NB4 (cell line): ENCODE measurements at regions not wholly inside any gene's neighbourhood (a gene's known extent, or its start where the extent isn't known, plus 50 kb on each side); places are given as distances from the start of the nearest gene placed in this dataset.

Experiments used
- DNase-seq: peaks from one replicate; pipeline ENCODE4 v3.0.0; 2010; ENCODE audit warnings: low read depth
- H3K4me3 ChIP-seq: one replicate; pipeline ENCODE4 v1.5.1; 2011; ENCODE audit warnings: mild to moderate bottlenecking, low read depth, low read length, moderate library complexity
- CTCF ChIP-seq: IDR thresholded peaks from one replicate; pipeline ENCODE4 v1.5.1; 2012; ENCODE audit warnings: low read depth, low read length
- MYC ChIP-seq: IDR thresholded peaks from 2 replicates; pipeline ENCODE4 v1.6.1; 2011; ENCODE audit warnings: low read depth, low read length
- POLR2A ChIP-seq: IDR thresholded peaks from 2 replicates; pipeline ENCODE4 v1.6.1; 2011; ENCODE audit warnings: mild to moderate bottlenecking; ENCODE audit not compliant: insufficient read length; ENCODE audit errors: extremely low read depth
- TF ChIP-seq, protein P1 (sequence below): IDR thresholded peaks from 2 replicates; pipeline ENCODE4 v1.6.1; 2011; ENCODE audit warnings: low read depth, low read length

- no peak overlapping the region for H3K4me3 ChIP-seq
- TF ChIP-seq, protein P1, sequence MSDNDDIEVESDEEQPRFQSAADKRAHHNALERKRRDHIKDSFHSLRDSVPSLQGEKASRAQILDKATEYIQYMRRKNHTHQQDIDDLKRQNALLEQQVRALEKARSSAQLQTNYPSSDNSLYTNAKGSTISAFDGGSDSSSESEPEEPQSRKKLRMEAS: no peak
- TF ChIP-seq CTCF: no peak
- no peak for TF ChIP-seq POLR2A
- DNase-seq: no peak
Measured at GRCh38 chr4:32243926-32244325, 1523.8 kb downstream of the PCDH7 start.

- DNase-seq: no peak
- H3K4me3 ChIP-seq: no peak overlapping the region
- TF ChIP-seq CTCF: no peak
- TF ChIP-seq, protein P1: no peak
- TF ChIP-seq POLR2A: no peak
- no peak for TF ChIP-seq MYC
Measured at GRCh38 chr4:32249040-32249439, 1528.9 kb downstream of the PCDH7 start.

- no peak overlapping the region for H3K4me3 ChIP-seq
- TF ChIP-seq POLR2A: no peak
- TF ChIP-seq MYC: no peak
- TF ChIP-seq, protein P1: no peak
- TF ChIP-seq CTCF: no peak
Measured at GRCh38 chr4:32251126-32251525, 1531.0 kb downstream of the PCDH7 start.

DNA sequence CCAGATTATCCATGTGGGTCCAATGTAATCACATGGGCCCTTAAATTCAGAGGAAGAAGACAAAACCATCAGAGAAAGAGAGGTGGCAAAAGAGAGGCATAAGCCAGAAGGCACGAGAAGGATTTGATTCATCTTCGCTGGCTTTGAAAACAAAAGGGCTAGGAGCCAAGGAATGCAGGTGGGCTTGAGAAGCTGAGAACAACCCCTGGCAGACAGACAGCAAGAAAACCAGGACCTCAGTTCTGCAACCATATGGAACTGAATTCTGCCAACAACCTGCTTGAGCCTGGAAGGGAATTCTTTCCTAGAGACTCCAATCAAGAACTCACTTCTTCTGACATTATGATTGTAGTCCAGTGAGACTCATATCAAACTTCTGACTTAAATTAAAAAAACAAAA is 1531.8 kb downstream of the PCDH7 start:
- DNase-seq: no peak
- TF ChIP-seq POLR2A: no peak
- TF ChIP-seq CTCF: no peak
- TF ChIP-seq MYC: no peak
- TF ChIP-seq, protein P1: no peak
- H3K4me3 ChIP-seq: no peak overlapping the region

More at GRCh38 chr4:32251126-32251525, 1531.0 kb downstream of the PCDH7 start:
- no peak for DNase-seq

- H3K4me3 ChIP-seq: no peak overlapping the region
- TF ChIP-seq CTCF: no peak
- TF ChIP-seq, protein P1: no peak
- no peak for TF ChIP-seq MYC
- no peak for TF ChIP-seq POLR2A
- no peak for DNase-seq
Measured at GRCh38 chr4:32254216-32254615, 1534.0 kb downstream of the PCDH7 start.

GRCh38 chr4:32258986-32259385 is 1538.8 kb downstream of the PCDH7 start:
- DNase-seq: no peak
- no peak for TF ChIP-seq CTCF
- TF ChIP-seq, protein P1: no peak
- no peak for TF ChIP-seq POLR2A
- TF ChIP-seq MYC: no peak
- H3K4me3 ChIP-seq: no peak overlapping the region
